Putamen (tissue), 1 donor: ENCODE measurements at regions not wholly inside any gene's neighbourhood (a gene's known extent, or its start where the extent isn't known, plus 50 kb on each side); places are given as distances from the start of the nearest gene placed in this dataset.
"Not testable (repeated sequence)": the region's sequence is repeated elsewhere in the genome, so short reads cannot be mapped to it uniquely, and the experiment has no call there.

Source experiments
- DNase-seq: peaks from one replicate; pipeline ENCODE4 v3.0.0-alpha.2; 2016; ENCODE audit warnings: low spot score

- no peak for DNase-seq
Observed at GRCh38 chr11:57917632-57918031, 106.0 kb upstream of the OR9Q1 start.

- no peak for DNase-seq
Observed at GRCh38 chr11:57920971-57921370, 102.7 kb upstream of the OR9Q1 start.

GRCh38 chr11:57932105-57932504 lies 91.6 kb upstream of the OR9Q1 start:
- no peak for DNase-seq

DNA sequence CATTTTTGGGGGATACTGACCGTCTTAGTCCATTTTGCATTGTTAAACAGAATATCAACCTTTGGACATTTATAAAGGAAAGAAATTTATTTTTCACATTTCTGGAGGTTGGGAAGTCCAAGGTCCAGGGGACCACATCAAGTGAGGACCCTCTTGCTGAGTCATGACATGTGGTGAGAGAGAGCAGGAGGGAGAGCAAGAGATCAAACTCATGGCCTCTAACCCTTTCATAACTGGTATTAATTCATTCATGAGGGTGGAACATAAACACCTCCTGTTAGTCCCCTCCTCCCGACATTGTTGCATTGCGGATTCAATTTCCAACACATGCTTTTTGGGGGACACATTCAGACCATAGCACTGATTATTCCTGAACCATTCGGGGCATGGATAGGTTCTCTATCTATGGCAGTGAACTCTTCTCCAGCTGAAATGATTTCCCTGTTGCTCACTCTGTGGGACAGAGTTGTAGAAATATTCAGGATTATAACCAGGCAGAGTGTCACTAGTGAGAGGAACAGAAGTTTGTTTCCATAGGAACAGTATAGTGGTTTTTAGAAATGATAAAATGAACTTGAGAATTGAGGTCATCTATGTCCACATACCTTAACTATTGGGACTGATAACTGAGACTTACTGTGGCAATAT lies 88.2 kb upstream of the OR9Q1 start:
- no peak for DNase-seq

GRCh38 chr11:57936050-57936418 lies 87.6 kb upstream of the OR9Q1 start:
- no peak for DNase-seq

GRCh38 chr11:57937431-57937830 lies 86.2 kb upstream of the OR9Q1 start:
- DNase-seq, result no peak

GRCh38 chr11:57938351-57938750 lies 85.3 kb upstream of the OR9Q1 start:
- DNase-seq, result no peak

DNA sequence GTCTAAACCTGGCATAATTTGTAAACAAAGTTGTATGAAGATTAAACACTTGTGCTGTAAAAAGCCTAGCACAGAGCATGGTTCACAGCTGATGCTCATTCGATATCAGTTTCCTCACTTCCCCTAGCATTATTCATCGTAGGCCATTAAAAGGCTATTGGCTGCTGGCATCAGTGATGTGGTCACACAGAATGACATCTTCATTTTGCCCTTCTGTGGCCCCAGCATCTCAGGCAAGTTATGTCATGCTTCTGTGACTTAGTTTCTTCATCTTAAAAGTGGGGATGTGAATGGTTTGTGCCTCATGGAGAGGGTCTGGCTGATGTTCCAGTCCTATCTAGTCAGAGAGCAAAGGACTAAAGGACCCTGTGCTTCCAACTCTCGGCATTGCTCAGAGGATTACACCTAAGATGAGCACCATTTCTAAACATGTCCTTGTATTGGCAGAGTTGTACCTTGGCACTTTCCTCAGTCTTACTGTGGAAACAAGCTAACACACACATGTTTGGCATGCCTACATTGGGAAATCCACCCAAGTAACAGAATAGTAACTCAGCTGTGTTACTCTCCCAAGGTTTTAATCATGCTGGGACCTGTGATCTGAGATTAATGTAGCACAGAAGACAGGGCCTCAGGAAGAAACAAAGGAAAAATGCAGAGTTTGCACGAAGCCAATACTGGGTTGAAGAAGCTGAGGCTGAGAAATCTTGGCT lies 83.5 kb upstream of the OR9Q1 start:
- no peak for DNase-seq

DNA sequence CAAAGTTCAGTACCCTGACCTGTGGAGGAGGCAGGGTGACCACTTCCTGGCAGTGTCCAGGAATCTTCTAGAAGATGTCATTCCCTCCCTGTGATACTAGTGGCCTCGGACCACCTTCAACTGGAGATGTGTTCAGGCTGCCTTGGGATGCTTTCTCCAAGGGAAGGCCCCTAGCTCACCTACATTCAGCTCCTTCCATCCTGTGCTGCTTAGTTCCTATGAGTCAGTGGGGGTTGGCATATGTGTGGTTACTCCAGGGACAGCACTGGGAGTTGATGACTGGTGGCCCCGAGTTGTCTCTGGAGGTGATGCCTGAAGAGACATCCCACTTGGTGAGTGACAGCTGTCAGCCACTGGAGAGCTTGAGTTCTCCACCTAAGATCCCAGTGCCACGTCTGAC lies 81.8 kb upstream of the OR9Q1 start:
- DNase-seq, result no peak

- no peak for DNase-seq
Observed at GRCh38 chr11:57942808-57943207, 80.9 kb upstream of the OR9Q1 start.

DNA sequence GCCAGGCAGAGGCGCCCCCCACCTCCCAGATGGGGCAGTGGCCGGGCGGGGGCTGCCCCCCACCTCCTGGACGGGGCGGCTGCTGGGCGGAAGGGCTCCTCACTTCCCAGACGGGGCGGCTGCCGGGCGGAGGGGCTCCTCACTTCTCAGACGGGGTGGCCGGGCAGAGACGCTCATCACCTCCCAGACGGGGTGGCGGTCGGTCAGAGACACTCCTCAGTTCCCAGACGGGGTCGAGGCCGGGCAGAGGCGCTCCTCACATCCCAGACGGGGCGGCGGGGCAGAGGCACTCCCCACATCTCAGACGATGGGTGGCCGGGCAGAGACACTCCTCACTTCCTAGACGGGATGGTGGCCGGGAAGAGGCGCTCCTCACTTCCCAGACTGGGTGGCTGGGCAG lies 79.9 kb upstream of the OR9Q1 start:
- not testable (repeated sequence) for DNase-seq

GRCh38 chr11:57946628-57947027 lies 77.1 kb upstream of the OR9Q1 start:
- no peak for DNase-seq

DNA sequence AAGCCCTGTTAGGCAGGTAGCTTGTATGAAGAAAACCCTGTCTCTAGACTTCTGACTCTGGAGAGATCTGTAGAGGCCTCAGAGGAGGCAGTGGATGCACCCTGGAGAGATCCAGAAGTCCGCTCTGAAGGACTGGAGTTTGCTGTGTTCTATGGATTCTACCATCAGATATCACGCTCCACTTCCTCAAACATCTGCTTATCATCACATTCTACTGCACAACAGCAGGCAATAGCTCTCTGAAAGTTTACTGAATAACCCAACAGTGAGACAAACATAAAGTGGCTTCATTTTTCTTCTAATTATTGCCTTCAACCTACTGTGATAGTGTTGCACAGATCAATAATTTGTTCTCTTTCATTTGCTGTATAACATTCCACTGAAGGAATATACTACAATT lies 59.0 kb upstream of the OR9Q1 start:
- no peak for DNase-seq

- no peak for DNase-seq
Observed at GRCh38 chr11:57971272-57972012, 52.2 kb upstream of the OR9Q1 start.

DNA sequence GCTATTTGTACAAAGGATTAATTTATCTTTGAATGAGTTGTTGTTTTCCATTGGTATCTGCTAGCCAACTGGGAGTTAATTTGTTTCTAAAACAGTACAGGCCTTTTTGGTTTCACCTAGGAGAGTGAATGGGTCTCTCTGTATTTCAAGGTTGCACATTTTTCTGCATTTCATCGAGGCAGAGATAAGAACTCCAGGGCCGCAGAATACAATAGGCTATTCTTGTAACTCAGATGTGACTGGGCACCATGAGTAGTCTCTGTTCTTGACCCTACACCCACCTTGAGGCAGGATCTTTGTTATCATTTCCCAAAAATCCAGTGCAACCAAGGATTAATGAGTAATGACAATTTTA lies 51.7 kb upstream of the OR9Q1 start:
- DNase-seq, result no peak
